ENCODE measurements at regions not wholly inside any gene's neighbourhood (a gene's known extent, or its start where the extent isn't known, plus 50 kb on each side); places are given as distances from the start of the nearest gene placed in this dataset.

DNA sequence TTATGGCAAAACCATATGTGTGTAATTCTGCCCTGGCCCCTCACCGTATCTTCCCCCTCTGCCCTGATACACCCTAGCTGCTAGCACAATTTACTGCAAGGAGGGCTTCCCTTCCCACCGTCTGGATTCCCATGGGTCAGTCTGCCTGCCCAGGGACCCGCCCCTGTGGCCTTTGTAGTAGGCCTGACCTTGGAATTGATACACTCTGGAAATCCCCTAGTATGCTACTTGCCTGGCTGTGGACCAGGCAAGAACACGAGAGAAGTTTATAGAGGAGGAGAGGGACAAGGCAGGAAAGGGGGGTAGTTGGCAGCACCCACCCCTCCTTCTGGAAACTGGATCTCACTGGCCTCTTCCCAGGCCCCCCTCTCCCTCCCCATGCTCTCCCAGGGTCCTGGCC, 115.8 kb upstream of the CCL21 start:
- dilution Hi-C loops (cut with MboI; ENCODE audit: extremely low pct_ligation_motif_present, low sequenced_read_pairs), result no loop called here
- no peak overlapping the region for H3K4me2 ChIP-seq (ENCODE audit: control insufficient read depth, extremely low read depth, insufficient read depth, low read depth, low read length)
- peaks cover 15% of the 10 kb centered on the region for H3K27me3 ChIP-seq (ENCODE audit: control insufficient read depth, extremely low read depth, insufficient read depth, low read length)
- H3K36me3 ChIP-seq (ENCODE audit: control insufficient read depth in 2 of 2, extremely low read depth in 1 of 2, insufficient read depth in 2 of 2, low read length in 2 of 2), result no peaks in the 10 kb centered on the region
- H3K79me2 ChIP-seq (ENCODE audit: control insufficient read depth, insufficient read depth, low read length), result no peaks in the 10 kb centered on the region
- FAIRE-seq (no peak), DNase-seq (ENCODE audit: low read depth, low spot score) (no peak)
- no peak overlapping the region for H2AFZ ChIP-seq (ENCODE audit: control insufficient read depth, low read length)
- no peaks in the 10 kb centered on the region for H3K4me1 ChIP-seq (ENCODE audit: control insufficient read depth, extremely low read depth, insufficient read depth, low read length)
- H4K20me1 ChIP-seq (ENCODE audit: control insufficient read depth, extremely low read depth, insufficient read depth, low read length), result no peaks in the 10 kb centered on the region
- no peak overlapping the region for H3K9ac ChIP-seq (ENCODE audit: control insufficient read depth, extremely low read depth, insufficient read depth, low read length)
- TF ChIP-seq, protein P1, sequence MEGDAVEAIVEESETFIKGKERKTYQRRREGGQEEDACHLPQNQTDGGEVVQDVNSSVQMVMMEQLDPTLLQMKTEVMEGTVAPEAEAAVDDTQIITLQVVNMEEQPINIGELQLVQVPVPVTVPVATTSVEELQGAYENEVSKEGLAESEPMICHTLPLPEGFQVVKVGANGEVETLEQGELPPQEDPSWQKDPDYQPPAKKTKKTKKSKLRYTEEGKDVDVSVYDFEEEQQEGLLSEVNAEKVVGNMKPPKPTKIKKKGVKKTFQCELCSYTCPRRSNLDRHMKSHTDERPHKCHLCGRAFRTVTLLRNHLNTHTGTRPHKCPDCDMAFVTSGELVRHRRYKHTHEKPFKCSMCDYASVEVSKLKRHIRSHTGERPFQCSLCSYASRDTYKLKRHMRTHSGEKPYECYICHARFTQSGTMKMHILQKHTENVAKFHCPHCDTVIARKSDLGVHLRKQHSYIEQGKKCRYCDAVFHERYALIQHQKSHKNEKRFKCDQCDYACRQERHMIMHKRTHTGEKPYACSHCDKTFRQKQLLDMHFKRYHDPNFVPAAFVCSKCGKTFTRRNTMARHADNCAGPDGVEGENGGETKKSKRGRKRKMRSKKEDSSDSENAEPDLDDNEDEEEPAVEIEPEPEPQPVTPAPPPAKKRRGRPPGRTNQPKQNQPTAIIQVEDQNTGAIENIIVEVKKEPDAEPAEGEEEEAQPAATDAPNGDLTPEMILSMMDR (optimal IDR thresholded peaks at IDR 0.05 in 1 of 3, IDR thresholded peaks at IDR 0.05 in 1 of 3, conservative IDR thresholded peaks at IDR 0.05 in 1 of 3; ENCODE audit: extremely low read depth in 1 of 3, insufficient read depth in 2 of 3, low read length in 3 of 3), result no peak
- TF ChIP-seq EZH2 (IDR thresholded peaks at IDR 0.05; ENCODE audit: low read length), result no peak
- H3K9me1 ChIP-seq (ENCODE audit: control insufficient read depth, extremely low read depth, insufficient read depth, low read length), result no peaks in the 10 kb centered on the region
- no peak overlapping the region for H3K27ac ChIP-seq (ENCODE audit: control insufficient read depth, insufficient read depth, low read length)
- no peaks in the 10 kb centered on the region for H3K9me3 ChIP-seq (ENCODE audit: control insufficient read depth, low read depth, low read length)
- no peak overlapping the region for H3K4me3 ChIP-seq (ENCODE audit: control insufficient read depth in 2 of 3, extremely low read depth in 1 of 3, insufficient read depth in 2 of 3, low read depth in 1 of 3, low read length in 3 of 3)

- no peak overlapping the region for H3K27ac ChIP-seq (ENCODE audit: control insufficient read depth, insufficient read depth, low read length)
- DNase-seq (ENCODE audit: low read depth, low spot score) (no peak), FAIRE-seq (no peak)
- no peaks in the 10 kb centered on the region for H4K20me1 ChIP-seq (ENCODE audit: control insufficient read depth, extremely low read depth, insufficient read depth, low read length)
- no peaks in the 10 kb centered on the region for H3K36me3 ChIP-seq (ENCODE audit: control insufficient read depth in 2 of 2, extremely low read depth in 1 of 2, insufficient read depth in 2 of 2, low read length in 2 of 2)
- no peaks in the 10 kb centered on the region for H3K9me3 ChIP-seq (ENCODE audit: control insufficient read depth, low read depth, low read length)
- H3K4me3 ChIP-seq (ENCODE audit: control insufficient read depth in 2 of 3, extremely low read depth in 1 of 3, insufficient read depth in 2 of 3, low read depth in 1 of 3, low read length in 3 of 3), result no peak overlapping the region
- peaks cover 15% of the 10 kb centered on the region for H3K27me3 ChIP-seq (ENCODE audit: control insufficient read depth, extremely low read depth, insufficient read depth, low read length)
- H2AFZ ChIP-seq (ENCODE audit: control insufficient read depth, low read length), result no peak overlapping the region
- no peaks in the 10 kb centered on the region for H3K9me1 ChIP-seq (ENCODE audit: control insufficient read depth, extremely low read depth, insufficient read depth, low read length)
- no peak overlapping the region for H3K9ac ChIP-seq (ENCODE audit: control insufficient read depth, extremely low read depth, insufficient read depth, low read length)
- dilution Hi-C loops (cut with MboI; ENCODE audit: extremely low pct_ligation_motif_present, low sequenced_read_pairs), result no loop called here
- H3K4me2 ChIP-seq (ENCODE audit: control insufficient read depth, extremely low read depth, insufficient read depth, low read depth, low read length), result no peak overlapping the region
- H3K79me2 ChIP-seq (ENCODE audit: control insufficient read depth, insufficient read depth, low read length), result no peaks in the 10 kb centered on the region
- H3K4me1 ChIP-seq (ENCODE audit: control insufficient read depth, extremely low read depth, insufficient read depth, low read length), result no peaks in the 10 kb centered on the region
- TF ChIP-seq EZH2 (IDR thresholded peaks at IDR 0.05; ENCODE audit: low read length), result no peak
- TF ChIP-seq, protein P1 (optimal IDR thresholded peaks at IDR 0.05 in 1 of 3, IDR thresholded peaks at IDR 0.05 in 1 of 3, conservative IDR thresholded peaks at IDR 0.05 in 1 of 3; ENCODE audit: extremely low read depth in 1 of 3, insufficient read depth in 2 of 3, low read length in 3 of 3), result no peak
Observed at GRCh38 chr9:34823778-34824177, 113.8 kb upstream of the CCL21 start.
